ENCODE measurements at regions not wholly inside any gene's neighbourhood (a gene's known extent, or its start where the extent isn't known, plus 50 kb on each side); places are given as distances from the start of the nearest gene placed in this dataset.
"Not testable (repeated sequence)": the region's sequence is repeated elsewhere in the genome, so short reads cannot be mapped to it uniquely, and the experiment has no call there.

DNA sequence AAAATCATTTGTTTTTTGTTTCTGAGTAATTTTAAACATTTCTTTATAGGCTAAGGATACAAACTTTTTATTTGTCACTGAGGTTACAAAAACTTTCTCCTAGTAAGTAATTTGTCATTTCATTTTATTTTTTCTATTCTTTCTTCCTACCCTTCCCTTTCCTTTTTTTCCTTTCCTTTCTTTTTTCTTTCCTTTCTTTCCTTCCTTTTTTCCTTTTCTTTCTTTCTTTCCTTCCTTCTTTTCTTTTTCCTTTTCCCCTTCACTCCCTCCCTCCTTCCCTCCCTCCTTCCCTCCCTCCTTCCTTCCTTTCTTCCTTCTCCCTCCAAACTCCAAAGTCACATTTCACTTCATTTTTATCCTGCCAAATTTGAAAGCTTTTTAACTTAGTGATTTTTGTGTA, 115.1 kb upstream of the FAN1 start:
- no peaks in the 10 kb centered on the region for H3K27me3 ChIP-seq
- H3K4me1 ChIP-seq = no peaks in the 10 kb centered on the region
- DNase-seq = no peak
- no peaks in the 10 kb centered on the region for H3K9me3 ChIP-seq
- intact Hi-C loops (cut with DNase I) = no loop called here
- no peak for ATAC-seq
- H3K27ac ChIP-seq = no peak overlapping the region
- H3K36me3 ChIP-seq = no peaks in the 10 kb centered on the region
- H3K4me3 ChIP-seq = no peak overlapping the region
- TF ChIP-seq, protein P1, sequence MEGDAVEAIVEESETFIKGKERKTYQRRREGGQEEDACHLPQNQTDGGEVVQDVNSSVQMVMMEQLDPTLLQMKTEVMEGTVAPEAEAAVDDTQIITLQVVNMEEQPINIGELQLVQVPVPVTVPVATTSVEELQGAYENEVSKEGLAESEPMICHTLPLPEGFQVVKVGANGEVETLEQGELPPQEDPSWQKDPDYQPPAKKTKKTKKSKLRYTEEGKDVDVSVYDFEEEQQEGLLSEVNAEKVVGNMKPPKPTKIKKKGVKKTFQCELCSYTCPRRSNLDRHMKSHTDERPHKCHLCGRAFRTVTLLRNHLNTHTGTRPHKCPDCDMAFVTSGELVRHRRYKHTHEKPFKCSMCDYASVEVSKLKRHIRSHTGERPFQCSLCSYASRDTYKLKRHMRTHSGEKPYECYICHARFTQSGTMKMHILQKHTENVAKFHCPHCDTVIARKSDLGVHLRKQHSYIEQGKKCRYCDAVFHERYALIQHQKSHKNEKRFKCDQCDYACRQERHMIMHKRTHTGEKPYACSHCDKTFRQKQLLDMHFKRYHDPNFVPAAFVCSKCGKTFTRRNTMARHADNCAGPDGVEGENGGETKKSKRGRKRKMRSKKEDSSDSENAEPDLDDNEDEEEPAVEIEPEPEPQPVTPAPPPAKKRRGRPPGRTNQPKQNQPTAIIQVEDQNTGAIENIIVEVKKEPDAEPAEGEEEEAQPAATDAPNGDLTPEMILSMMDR (IDR thresholded peaks at IDR 0.05) = no peak
- TF ChIP-seq POLR2A (IDR thresholded peaks at IDR 0.05) = no peak

DNA sequence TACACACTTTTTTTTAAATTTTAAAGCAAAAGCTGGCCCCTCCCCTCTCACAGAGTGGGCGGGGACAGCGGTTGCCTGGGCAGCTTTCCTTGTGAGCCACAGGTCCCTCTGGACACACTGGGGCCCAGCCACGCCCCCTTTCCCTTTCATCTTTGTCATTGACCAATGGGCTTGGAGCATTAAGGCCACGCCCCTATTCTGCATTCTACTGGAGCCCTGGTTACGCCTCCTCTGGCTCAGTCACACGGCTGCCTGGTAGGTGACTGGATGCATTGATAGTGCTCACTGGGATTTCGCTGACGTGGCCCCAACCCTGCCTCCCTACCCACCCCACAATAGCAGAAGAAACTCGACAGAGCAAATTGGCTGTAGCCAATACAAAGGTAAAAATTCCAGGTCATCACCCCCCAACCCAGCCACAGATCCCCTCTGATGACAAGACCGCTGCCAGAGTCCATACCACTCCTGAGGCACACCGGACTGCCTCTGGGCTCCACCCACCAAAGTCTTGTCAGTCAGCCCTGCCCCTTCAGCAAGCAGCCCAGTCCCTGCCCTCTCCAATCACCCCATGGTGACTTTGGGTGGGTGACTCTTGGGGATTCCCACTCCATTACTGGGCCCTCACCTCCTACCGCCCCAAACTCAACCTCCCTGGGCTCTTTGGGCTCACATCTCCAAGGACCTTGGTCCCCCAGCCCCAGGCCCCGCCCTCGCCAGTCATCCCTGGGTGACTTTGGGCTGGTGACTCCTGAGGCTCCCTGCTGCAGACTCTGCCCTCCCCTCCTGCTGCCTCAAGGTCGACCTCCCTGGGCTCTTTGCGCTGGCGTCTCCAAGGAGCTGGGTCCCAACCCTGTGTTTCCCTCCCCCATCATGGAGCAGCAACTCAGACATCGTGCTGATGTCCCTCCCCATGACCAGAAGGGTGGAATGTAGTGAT, 112.2 kb upstream of the FAN1 start:
- DNase-seq = no peak
- Histone ChIP-seq H3K36me3 (no peaks in the 10 kb centered on the region), H3K9me3 (no peaks in the 10 kb centered on the region), H3K4me1 (no peaks in the 10 kb centered on the region), H3K27me3 (no peaks in the 10 kb centered on the region), H3K27ac (no peak overlapping the region), H3K4me3 (no peak overlapping the region)
- whole genome bisulfite sequencing (ENCODE audit: insufficient coverage, low coverage, low lambda C conversion rate, missing lambda C conversion rate) = 72% methylated on average over 8 of the region's 18 CpGs
- intact Hi-C loops (cut with DNase I) = no loop called here
- ATAC-seq = no peak
- TF ChIP-seq POLR2A (IDR thresholded peaks at IDR 0.05) = no peak
- TF ChIP-seq, protein P1 (IDR thresholded peaks at IDR 0.05) = no peak

DNA sequence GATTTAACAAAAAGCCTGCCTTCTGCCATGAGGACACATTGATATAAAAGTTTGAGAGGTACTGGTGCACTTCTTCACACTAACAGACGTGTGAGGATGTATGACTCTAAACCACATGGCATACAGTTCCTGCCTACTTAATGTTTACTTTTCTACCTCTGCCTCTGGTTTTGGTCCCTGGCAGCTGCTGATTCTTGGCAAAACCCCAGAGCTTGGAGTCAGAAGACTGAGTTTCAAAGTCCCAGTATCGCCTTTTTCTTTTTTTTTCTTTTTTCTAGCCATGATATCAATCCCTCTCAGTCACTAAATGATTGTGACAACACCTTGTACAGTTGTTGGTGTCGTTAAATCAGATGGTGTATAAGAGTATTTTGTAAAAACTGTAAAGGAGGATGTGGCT, 110.9 kb upstream of the FAN1 start:
- H3K27me3 ChIP-seq; H3K27ac ChIP-seq; ATAC-seq; intact Hi-C loops (cut with DNase I); H3K9me3 ChIP-seq; H3K4me1 ChIP-seq; H3K36me3 ChIP-seq; H3K4me3 ChIP-seq: not testable (repeated sequence)
- DNase-seq = peak in 2 of 3 donors; percentile 48 to 75
- 21% methylated on average over 3 of the region's 3 CpGs for WGBS (ENCODE audit: insufficient coverage, low coverage, low lambda C conversion rate, missing lambda C conversion rate)

DNA sequence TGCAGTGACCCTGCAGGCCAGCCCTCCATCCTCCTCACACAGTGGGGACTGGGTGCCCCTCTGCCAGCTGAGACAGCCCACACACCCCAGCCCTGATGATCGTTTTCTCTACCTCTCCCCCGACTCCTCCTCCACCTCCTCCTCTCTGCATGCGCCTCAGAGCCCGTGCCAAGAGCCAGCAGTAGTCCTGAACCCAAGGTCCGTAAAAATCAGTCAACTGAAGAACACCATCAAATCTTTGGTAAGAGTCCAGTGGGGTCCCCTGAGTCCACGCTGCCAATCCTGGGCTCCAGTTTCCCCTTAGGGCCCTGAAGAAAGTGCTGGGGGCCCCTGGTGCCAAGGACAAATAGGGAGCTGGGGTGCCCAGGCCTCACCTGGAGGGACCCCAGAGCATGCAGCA, 109.3 kb upstream of the FAN1 start:
- Histone ChIP-seq H3K4me1 (no peaks in the 10 kb centered on the region), H3K27ac (no peak overlapping the region), H3K36me3 (no peaks in the 10 kb centered on the region), H3K27me3 (no peaks in the 10 kb centered on the region), H3K4me3 (no peak overlapping the region), H3K9me3 (no peaks in the 10 kb centered on the region)
- ATAC-seq = no peak
- DNase-seq = no peak
- TF ChIP-seq, protein P1 (IDR thresholded peaks at IDR 0.05) = no peak
- no peak for TF ChIP-seq POLR2A (IDR thresholded peaks at IDR 0.05)
- WGBS (ENCODE audit: insufficient coverage, low coverage, low lambda C conversion rate, missing lambda C conversion rate) = 60% methylated on average over 1 of the region's 6 CpGs
- intact Hi-C loops (cut with DNase I) = no loop called here

DNA sequence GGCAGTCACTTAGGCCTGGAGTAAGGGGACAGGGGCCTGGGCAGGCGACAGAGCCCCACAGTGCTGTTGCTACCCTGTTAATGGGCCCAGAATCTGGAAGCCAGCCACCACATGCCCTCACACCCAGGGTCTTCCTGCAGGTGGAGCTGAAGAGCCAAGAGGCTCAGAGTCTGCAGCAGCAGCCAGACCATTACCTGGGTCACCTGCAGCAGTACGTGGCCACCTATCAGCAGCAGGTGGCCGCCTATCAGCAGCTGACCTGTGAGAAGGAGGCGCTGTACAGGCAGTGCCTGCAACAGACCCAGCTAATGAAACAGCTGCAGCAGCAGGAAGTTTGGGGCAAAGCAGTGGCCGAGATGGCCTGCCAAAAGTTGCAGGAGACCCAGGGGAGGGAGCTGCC, 104.2 kb upstream of the FAN1 start:
- DNase-seq; H3K4me3 ChIP-seq; intact Hi-C loops (cut with DNase I); H3K4me1 ChIP-seq; H3K36me3 ChIP-seq; H3K27ac ChIP-seq; ATAC-seq; H3K27me3 ChIP-seq; H3K9me3 ChIP-seq: not testable (repeated sequence)
- 50% methylated on average over 1 of the region's 5 CpGs for WGBS (ENCODE audit: insufficient coverage, low coverage, low lambda C conversion rate, missing lambda C conversion rate)
- TF ChIP-seq, protein P1 (IDR thresholded peaks at IDR 0.05) = peak in 2 of 4 donors; percentile 6 to 25

DNA sequence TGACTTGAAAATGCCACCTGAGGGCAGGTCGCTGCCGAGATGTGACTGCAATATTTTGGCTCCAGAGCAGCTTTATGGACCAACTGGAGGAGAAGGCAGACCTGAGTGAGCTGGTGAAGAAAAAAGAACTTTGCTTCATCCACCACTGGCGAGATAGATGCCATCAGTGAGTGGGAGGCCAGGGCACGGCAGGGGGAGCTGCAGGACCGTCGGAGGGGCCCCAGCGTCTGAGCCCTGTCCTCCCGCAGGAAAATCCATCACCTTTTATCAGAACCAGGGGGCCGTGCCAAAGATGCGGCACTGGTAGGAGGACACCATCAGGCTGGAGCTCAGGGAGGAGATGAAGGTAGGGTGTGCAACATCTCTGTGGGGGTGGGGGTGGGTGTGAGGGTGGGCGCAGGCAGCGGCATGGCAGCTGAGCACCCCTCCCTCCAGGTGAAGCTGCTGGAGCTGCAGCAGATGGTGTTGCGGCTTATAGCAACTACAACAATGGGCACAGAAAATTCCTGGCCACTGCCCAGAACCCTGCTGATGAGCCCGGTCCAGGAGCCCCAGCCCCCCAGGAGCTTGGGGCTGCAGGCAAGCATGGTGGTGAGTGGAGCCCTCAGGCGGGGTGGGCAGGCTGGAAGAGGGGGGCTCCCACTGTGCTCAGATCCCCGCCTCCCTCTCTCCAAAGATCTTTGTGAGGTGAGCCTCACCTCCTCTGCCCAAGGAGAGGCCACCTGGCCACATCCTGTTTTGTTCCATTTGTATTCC, 102.4 kb upstream of the FAN1 start:
- H3K4me1 ChIP-seq; H3K4me3 ChIP-seq; H3K36me3 ChIP-seq; H3K9me3 ChIP-seq; H3K27ac ChIP-seq; DNase-seq; intact Hi-C loops (cut with DNase I); H3K27me3 ChIP-seq; ATAC-seq: not testable (repeated sequence)
- WGBS (ENCODE audit: insufficient coverage, low coverage, low lambda C conversion rate, missing lambda C conversion rate) = 57% methylated on average over 5 of the region's 16 CpGs

DNA sequence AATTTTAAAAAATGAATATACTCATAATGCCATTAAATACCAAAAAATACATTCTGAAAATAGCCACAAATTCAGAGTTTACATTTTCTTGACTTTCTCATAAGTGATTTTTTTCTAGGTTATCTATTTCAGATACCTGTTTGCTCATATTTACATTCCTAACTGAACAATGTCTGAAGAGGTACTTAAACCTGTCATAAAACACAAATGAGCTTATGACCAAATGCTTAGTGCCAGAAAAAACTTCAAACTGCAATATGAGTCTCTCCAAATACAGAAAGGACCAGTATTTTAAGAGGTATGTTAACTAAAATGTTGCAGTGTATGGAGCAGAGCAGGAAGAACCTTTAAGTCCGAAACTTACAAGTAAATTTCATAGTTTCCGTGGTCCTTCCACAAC, 101.7 kb upstream of the FAN1 start:
- H3K4me3 ChIP-seq; H3K9me3 ChIP-seq; H3K36me3 ChIP-seq; H3K4me1 ChIP-seq; DNase-seq; intact Hi-C loops (cut with DNase I); H3K27me3 ChIP-seq; H3K27ac ChIP-seq; ATAC-seq: not testable (repeated sequence)
- WGBS (ENCODE audit: insufficient coverage, low coverage, low lambda C conversion rate, missing lambda C conversion rate) = 82% methylated on average over 2 of the region's 2 CpGs
